HG03066 (cell line): ENCODE measurements at regions not wholly inside any gene's neighbourhood (a gene's known extent, or its start where the extent isn't known, plus 50 kb on each side); places are given as distances from the start of the nearest gene placed in this dataset.

Experiments
- ATAC-seq: cut with Tn5 transposase; IDR thresholded peaks from one replicate; pipeline ENCODE4 v1.9.1; 2021; ENCODE audit warnings: low read depth; ENCODE audit not compliant: unreplicated experiment

- ATAC-seq = no peak
Observed at GRCh38 chr3:4021162-4021561, 221.9 kb downstream of the LRRN1 start.

GRCh38 chr3:4029135-4029534 lies 229.9 kb downstream of the LRRN1 start:
- no peak for ATAC-seq

GRCh38 chr3:4030624-4031023 lies 231.4 kb downstream of the LRRN1 start:
- no peak for ATAC-seq

- ATAC-seq = no peak
Observed at GRCh38 chr3:4033296-4033695, 234.1 kb downstream of the LRRN1 start.

- no peak for ATAC-seq
Observed at GRCh38 chr3:4036046-4036445, 236.8 kb downstream of the LRRN1 start.

GRCh38 chr3:4038351-4038750 lies 239.1 kb downstream of the LRRN1 start:
- no peak for ATAC-seq

GRCh38 chr3:4042070-4042469 lies 242.8 kb downstream of the LRRN1 start:
- no peak for ATAC-seq

- no peak for ATAC-seq
Observed at GRCh38 chr3:4042869-4043268, 243.6 kb downstream of the LRRN1 start.

- ATAC-seq = no peak
Observed at GRCh38 chr3:4043867-4044575, 244.8 kb downstream of the LRRN1 start.

- no peak for ATAC-seq
Observed at GRCh38 chr3:4044619-4045018, 245.4 kb downstream of the LRRN1 start.

GRCh38 chr3:4045756-4046155 lies 246.5 kb downstream of the LRRN1 start:
- ATAC-seq = no peak

GRCh38 chr3:4047366-4047765 lies 248.1 kb downstream of the LRRN1 start:
- no peak for ATAC-seq

- ATAC-seq = no peak
Observed at GRCh38 chr3:4052706-4053105, 250.5 kb upstream of the SETMAR start.

GRCh38 chr3:4053975-4054374 lies 249.2 kb upstream of the SETMAR start:
- ATAC-seq = no peak

GRCh38 chr3:4060064-4060463 lies 243.1 kb upstream of the SETMAR start:
- ATAC-seq = no peak

- no peak for ATAC-seq
Observed at GRCh38 chr3:4060603-4061002, 242.6 kb upstream of the SETMAR start.

- ATAC-seq = no peak
Observed at GRCh38 chr3:4061195-4061594, 242.0 kb upstream of the SETMAR start.

- ATAC-seq = no peak
Observed at GRCh38 chr3:4061783-4062360, 241.3 kb upstream of the SETMAR start.

GRCh38 chr3:4062621-4063020 lies 240.5 kb upstream of the SETMAR start:
- ATAC-seq = no peak

GRCh38 chr3:4063916-4064574 lies 239.1 kb upstream of the SETMAR start:
- no peak for ATAC-seq

- ATAC-seq = no peak
Observed at GRCh38 chr3:4065085-4065484, 238.1 kb upstream of the SETMAR start.

- no peak for ATAC-seq
Observed at GRCh38 chr3:4065554-4065953, 237.6 kb upstream of the SETMAR start.
